Activated T-cell treated with anti-CD3 and anti-CD28 coated beads for 1 hour (primary cell): ENCODE measurements at regions not wholly inside any gene's neighbourhood (a gene's known extent, or its start where the extent isn't known, plus 50 kb on each side); places are given as distances from the start of the nearest gene placed in this dataset.
"Not testable (repeated sequence)": the region's sequence is repeated elsewhere in the genome, so short reads cannot be mapped to it uniquely, and the experiment has no call there.

Experiments used
- DNase-seq: peaks from one replicate; pipeline ENCODE4 v3.0.0-alpha.2; 2020; ENCODE audit warnings: low read depth

GRCh38 chr2:234861841-234862735 lies 89.7 kb upstream of the SH3BP4 start:
- DNase-seq = no peak

GRCh38 chr2:234859330-234859872 lies 92.4 kb upstream of the SH3BP4 start:
- not testable (repeated sequence) for DNase-seq

- DNase-seq = no peak
These were observed 93.0 kb upstream of the SH3BP4 start for GRCh38 chr2:234858790-234859329.

GRCh38 chr2:234858145-234858544 lies 93.7 kb upstream of the SH3BP4 start:
- no peak for DNase-seq

- no peak for DNase-seq
These were observed 98.1 kb upstream of the SH3BP4 start for GRCh38 chr2:234853729-234854128.

- no peak for DNase-seq
These were observed 98.9 kb upstream of the SH3BP4 start for GRCh38 chr2:234852941-234853340.

GRCh38 chr2:234852035-234852434 lies 99.8 kb upstream of the SH3BP4 start:
- DNase-seq = no peak

GRCh38 chr2:234851451-234851850 lies 100.4 kb upstream of the SH3BP4 start:
- DNase-seq = no peak

- no peak for DNase-seq
These were observed 101.0 kb upstream of the SH3BP4 start for GRCh38 chr2:234850818-234851217.

- no peak for DNase-seq
These were observed 102.1 kb upstream of the SH3BP4 start for GRCh38 chr2:234849678-234850077.

- DNase-seq = no peak
These were observed 103.2 kb upstream of the SH3BP4 start for GRCh38 chr2:234848578-234848977.

GRCh38 chr2:234847639-234848038 lies 104.2 kb upstream of the SH3BP4 start:
- no peak for DNase-seq

- DNase-seq = no peak
These were observed 104.5 kb upstream of the SH3BP4 start for GRCh38 chr2:234847364-234847635.

GRCh38 chr2:234846599-234847363 lies 105.0 kb upstream of the SH3BP4 start:
- DNase-seq = no peak

GRCh38 chr2:234845602-234846590 lies 105.9 kb upstream of the SH3BP4 start:
- DNase-seq = no peak

- no peak for DNase-seq
These were observed 108.4 kb upstream of the SH3BP4 start for GRCh38 chr2:234843411-234843810.

- DNase-seq = no peak
These were observed 109.1 kb upstream of the SH3BP4 start for GRCh38 chr2:234842753-234843152.

GRCh38 chr2:234841321-234842015 lies 110.3 kb upstream of the SH3BP4 start:
- DNase-seq = no peak

GRCh38 chr2:234840336-234840735 lies 111.5 kb upstream of the SH3BP4 start:
- no peak for DNase-seq

GRCh38 chr2:234839285-234839684 lies 112.5 kb upstream of the SH3BP4 start:
- DNase-seq = no peak

- DNase-seq = no peak
These were observed 115.5 kb upstream of the SH3BP4 start for GRCh38 chr2:234836271-234836670.
